ENCODE measurements at regions not wholly inside any gene's neighbourhood (a gene's known extent, or its start where the extent isn't known, plus 50 kb on each side); places are given as distances from the start of the nearest gene placed in this dataset.

DNA sequence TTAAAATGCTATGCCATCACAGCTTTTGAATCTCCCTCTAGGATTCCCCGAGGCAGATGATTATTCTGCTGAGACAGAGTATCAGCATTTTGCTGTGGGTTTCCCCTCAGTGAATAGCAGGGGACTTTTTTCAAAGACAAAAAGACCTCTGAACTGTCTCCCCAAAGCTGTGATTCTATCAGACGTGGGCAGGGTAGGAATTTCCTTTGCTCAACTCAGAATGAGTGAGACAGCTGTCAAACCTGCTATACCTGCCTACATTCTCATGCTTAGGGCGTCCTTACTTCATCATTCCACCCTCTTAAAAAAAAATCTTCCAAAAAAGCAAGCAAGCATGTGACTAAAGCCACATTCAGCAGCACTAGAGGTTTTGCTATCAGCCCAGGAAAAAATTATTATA is 147.6 kb upstream of the FAM83B start:
- DNase-seq (no peak), ATAC-seq (ENCODE audit: insufficient read depth, low read depth) (no peak)
- no peak overlapping the region for H3K9ac ChIP-seq (ENCODE audit: low read depth, low read length)
- no peaks in the 10 kb centered on the region for H4K20me1 ChIP-seq (ENCODE audit: insufficient read depth, low read length)
- no peak overlapping the region for H3K4me3 ChIP-seq (ENCODE audit: low read depth in 1 of 2, low read length in 2 of 2)
- TF ChIP-seq, protein P1, sequence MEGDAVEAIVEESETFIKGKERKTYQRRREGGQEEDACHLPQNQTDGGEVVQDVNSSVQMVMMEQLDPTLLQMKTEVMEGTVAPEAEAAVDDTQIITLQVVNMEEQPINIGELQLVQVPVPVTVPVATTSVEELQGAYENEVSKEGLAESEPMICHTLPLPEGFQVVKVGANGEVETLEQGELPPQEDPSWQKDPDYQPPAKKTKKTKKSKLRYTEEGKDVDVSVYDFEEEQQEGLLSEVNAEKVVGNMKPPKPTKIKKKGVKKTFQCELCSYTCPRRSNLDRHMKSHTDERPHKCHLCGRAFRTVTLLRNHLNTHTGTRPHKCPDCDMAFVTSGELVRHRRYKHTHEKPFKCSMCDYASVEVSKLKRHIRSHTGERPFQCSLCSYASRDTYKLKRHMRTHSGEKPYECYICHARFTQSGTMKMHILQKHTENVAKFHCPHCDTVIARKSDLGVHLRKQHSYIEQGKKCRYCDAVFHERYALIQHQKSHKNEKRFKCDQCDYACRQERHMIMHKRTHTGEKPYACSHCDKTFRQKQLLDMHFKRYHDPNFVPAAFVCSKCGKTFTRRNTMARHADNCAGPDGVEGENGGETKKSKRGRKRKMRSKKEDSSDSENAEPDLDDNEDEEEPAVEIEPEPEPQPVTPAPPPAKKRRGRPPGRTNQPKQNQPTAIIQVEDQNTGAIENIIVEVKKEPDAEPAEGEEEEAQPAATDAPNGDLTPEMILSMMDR (IDR thresholded peaks at IDR 0.05; ENCODE audit: borderline replicate concordance, extremely low read depth, low read length, poor library complexity, severe bottlenecking), result no peak
- TF ChIP-seq EZH2 (IDR thresholded peaks at IDR 0.05; ENCODE audit: borderline replicate concordance, low read depth, low read length, severe bottlenecking), result no peak
- no peaks in the 10 kb centered on the region for H3K36me3 ChIP-seq (ENCODE audit: insufficient read depth, low read length)
- H3K27me3 ChIP-seq (ENCODE audit: insufficient read depth, low read length, poor library complexity), result no peaks in the 10 kb centered on the region
- no peaks in the 10 kb centered on the region for H3K9me3 ChIP-seq (ENCODE audit: insufficient read depth, low read length, severe bottlenecking)
- no peak overlapping the region for H2AFZ ChIP-seq (ENCODE audit: low read depth, low read length)
- H3K4me2 ChIP-seq (ENCODE audit: insufficient read depth, low read length), result no peak overlapping the region
- H3K4me1 ChIP-seq (ENCODE audit: insufficient read depth, low read length), result no peaks in the 10 kb centered on the region
- no peak overlapping the region for H3K27ac ChIP-seq (ENCODE audit: low read length)
- no peaks in the 10 kb centered on the region for H3K79me2 ChIP-seq (ENCODE audit: insufficient read depth, low read length)

DNA sequence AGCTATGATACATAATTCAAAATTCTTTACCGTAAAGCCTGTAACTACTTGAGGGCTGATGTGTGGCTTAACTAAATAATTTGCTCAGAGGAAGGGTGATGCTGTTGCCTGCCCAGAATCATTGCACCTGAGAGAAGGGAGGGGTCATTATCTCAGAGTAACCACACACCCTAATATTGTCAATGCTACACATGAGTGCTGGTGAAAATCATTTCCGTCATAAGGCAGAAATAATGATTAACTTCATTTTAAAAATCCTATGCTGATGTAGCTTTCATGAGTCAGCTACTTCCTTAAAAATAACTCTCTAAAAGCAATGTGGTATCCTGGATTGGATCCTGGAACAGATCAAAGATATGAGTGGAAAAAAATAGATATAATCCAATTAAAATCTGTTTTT is 146.4 kb upstream of the FAM83B start:
- DNase-seq (no peak), ATAC-seq (ENCODE audit: insufficient read depth, low read depth) (no peak)
- H2AFZ ChIP-seq (ENCODE audit: low read depth, low read length), result no peak overlapping the region
- no peak overlapping the region for H3K4me2 ChIP-seq (ENCODE audit: insufficient read depth, low read length)
- H3K9me3 ChIP-seq (ENCODE audit: insufficient read depth, low read length, severe bottlenecking), result no peaks in the 10 kb centered on the region
- TF ChIP-seq, protein P1 (IDR thresholded peaks at IDR 0.05; ENCODE audit: borderline replicate concordance, extremely low read depth, low read length, poor library complexity, severe bottlenecking), result no peak
- no peak for TF ChIP-seq EZH2 (IDR thresholded peaks at IDR 0.05; ENCODE audit: borderline replicate concordance, low read depth, low read length, severe bottlenecking)
- no peaks in the 10 kb centered on the region for H3K27me3 ChIP-seq (ENCODE audit: insufficient read depth, low read length, poor library complexity)
- H3K27ac ChIP-seq (ENCODE audit: low read length), result no peak overlapping the region
- no peak overlapping the region for H3K9ac ChIP-seq (ENCODE audit: low read depth, low read length)
- no peaks in the 10 kb centered on the region for H4K20me1 ChIP-seq (ENCODE audit: insufficient read depth, low read length)
- H3K4me3 ChIP-seq (ENCODE audit: low read depth in 1 of 2, low read length in 2 of 2), result no peak overlapping the region
- no peaks in the 10 kb centered on the region for H3K4me1 ChIP-seq (ENCODE audit: insufficient read depth, low read length)
- H3K36me3 ChIP-seq (ENCODE audit: insufficient read depth, low read length), result no peaks in the 10 kb centered on the region
- H3K79me2 ChIP-seq (ENCODE audit: insufficient read depth, low read length), result no peaks in the 10 kb centered on the region

DNA sequence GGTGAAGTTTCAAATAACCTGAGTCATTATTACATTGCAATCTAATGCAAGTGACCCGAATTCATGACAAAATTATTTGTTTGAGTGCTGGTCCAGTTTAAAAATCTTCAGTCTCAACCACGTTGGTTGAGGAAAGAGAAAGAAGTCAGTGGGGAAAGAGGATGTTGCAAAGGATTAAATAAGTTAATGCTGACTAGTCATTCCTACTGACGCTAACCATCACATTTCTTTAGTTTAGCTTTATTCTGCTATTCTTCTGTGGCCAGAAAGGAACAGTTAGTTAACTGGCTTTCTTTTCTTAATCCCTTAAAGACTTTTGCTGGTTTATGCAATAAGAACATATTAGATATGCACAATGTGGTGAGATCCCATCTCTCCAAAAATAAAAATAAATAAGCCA is 143.8 kb upstream of the FAM83B start:
- Histone ChIP-seq H3K4me1 (ENCODE audit: insufficient read depth, low read length) (no peaks in the 10 kb centered on the region), H3K36me3 (ENCODE audit: insufficient read depth, low read length) (no peaks in the 10 kb centered on the region), H3K27ac (ENCODE audit: low read length) (no peak overlapping the region), H3K9ac (ENCODE audit: low read depth, low read length) (no peak overlapping the region), H3K4me3 (ENCODE audit: low read depth in 1 of 2, low read length in 2 of 2) (no peak overlapping the region), H4K20me1 (ENCODE audit: insufficient read depth, low read length) (no peaks in the 10 kb centered on the region), H3K4me2 (ENCODE audit: insufficient read depth, low read length) (no peak overlapping the region), H3K79me2 (ENCODE audit: insufficient read depth, low read length) (no peaks in the 10 kb centered on the region), H3K27me3 (ENCODE audit: insufficient read depth, low read length, poor library complexity) (no peaks in the 10 kb centered on the region), H2AFZ (ENCODE audit: low read depth, low read length) (no peak overlapping the region), H3K9me3 (ENCODE audit: insufficient read depth, low read length, severe bottlenecking) (no peaks in the 10 kb centered on the region)
- no peak for ATAC-seq (ENCODE audit: insufficient read depth, low read depth)
- DNase-seq, result no peak
- TF ChIP-seq, protein P1 (IDR thresholded peaks at IDR 0.05; ENCODE audit: borderline replicate concordance, extremely low read depth, low read length, poor library complexity, severe bottlenecking), result no peak
- TF ChIP-seq EZH2 (IDR thresholded peaks at IDR 0.05; ENCODE audit: borderline replicate concordance, low read depth, low read length, severe bottlenecking), result no peak

DNA sequence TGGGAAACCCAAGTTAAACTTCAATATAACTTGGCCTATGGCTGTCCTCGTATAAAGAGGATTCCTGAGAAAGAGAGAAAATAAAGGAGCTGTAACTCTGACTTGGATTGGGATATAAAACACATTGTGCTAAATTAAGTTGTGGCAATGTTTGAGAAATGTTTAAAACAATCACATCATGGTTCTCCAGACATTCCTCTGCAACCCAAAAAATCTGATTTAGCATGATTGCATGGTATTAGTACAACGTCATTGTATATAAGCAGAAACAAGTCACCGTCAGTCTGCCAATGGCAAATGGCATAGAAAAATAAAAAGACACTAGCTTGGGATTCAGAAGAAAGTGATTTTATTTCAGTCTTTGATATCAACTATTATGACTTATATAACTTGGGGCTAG is 140.2 kb upstream of the FAM83B start:
- Histone ChIP-seq H3K4me2 (ENCODE audit: insufficient read depth, low read length) (no peak overlapping the region), H3K4me3 (ENCODE audit: low read depth in 1 of 2, low read length in 2 of 2) (no peak overlapping the region), H2AFZ (ENCODE audit: low read depth, low read length) (no peak overlapping the region), H3K9ac (ENCODE audit: low read depth, low read length) (no peak overlapping the region), H3K27me3 (ENCODE audit: insufficient read depth, low read length, poor library complexity) (no peaks in the 10 kb centered on the region), H3K4me1 (ENCODE audit: insufficient read depth, low read length) (no peaks in the 10 kb centered on the region), H3K9me3 (ENCODE audit: insufficient read depth, low read length, severe bottlenecking) (no peaks in the 10 kb centered on the region), H3K27ac (ENCODE audit: low read length) (no peak overlapping the region), H3K36me3 (ENCODE audit: insufficient read depth, low read length) (no peaks in the 10 kb centered on the region), H4K20me1 (ENCODE audit: insufficient read depth, low read length) (no peaks in the 10 kb centered on the region), H3K79me2 (ENCODE audit: insufficient read depth, low read length) (no peaks in the 10 kb centered on the region)
- ATAC-seq (ENCODE audit: insufficient read depth, low read depth), result no peak
- TF ChIP-seq, protein P1 (IDR thresholded peaks at IDR 0.05; ENCODE audit: borderline replicate concordance, extremely low read depth, low read length, poor library complexity, severe bottlenecking), result no peak
- no peak for TF ChIP-seq EZH2 (IDR thresholded peaks at IDR 0.05; ENCODE audit: borderline replicate concordance, low read depth, low read length, severe bottlenecking)
- DNase-seq, result no peak
